Endodermal cell (in vitro differentiated cells): ENCODE measurements at regions not wholly inside any gene's neighbourhood (a gene's known extent, or its start where the extent isn't known, plus 50 kb on each side); places are given as distances from the start of the nearest gene placed in this dataset.

Experiments used
- DNase-seq: peaks from one replicate; pipeline ENCODE4 v3.0.0-alpha.2; 2017
- H3K27ac ChIP-seq: 2 replicates; pipeline ENCODE4 v1.5.1; 2013; ENCODE audit warnings: mild to moderate bottlenecking, low read depth, low read length, moderate library complexity
- H3K27me3 ChIP-seq: 2 replicates; pipeline ENCODE4 v1.6.1; 2013; ENCODE audit warnings: mild to moderate bottlenecking, low read length, moderate library complexity; ENCODE audit not compliant: insufficient read depth, control insufficient read depth, poor library complexity, severe bottlenecking
- H3K36me3 ChIP-seq: 2 replicates; pipeline ENCODE4 v1.7.0; 2013; ENCODE audit warnings: mild to moderate bottlenecking, low read length, moderate library complexity; ENCODE audit not compliant: control insufficient read depth, insufficient read depth
- H3K4me1 ChIP-seq: one replicate; pipeline ENCODE4 v1.7.0; 2013; ENCODE audit warnings: low read length; ENCODE audit not compliant: control insufficient read depth, insufficient read depth
- H3K4me3 ChIP-seq: 2 replicates; pipeline ENCODE4 v1.5.1; 2013; ENCODE audit warnings: mild to moderate bottlenecking, low read length, moderate library complexity
- H3K9ac ChIP-seq: 2 replicates; pipeline ENCODE4 v1.6.1; 2013; ENCODE audit warnings: mild to moderate bottlenecking, low read length, moderate library complexity; ENCODE audit not compliant: poor library complexity, severe bottlenecking; ENCODE audit errors: extremely low read depth
- H3K9me3 ChIP-seq: 2 replicates; pipeline ENCODE4 v1.6.1; 2013; ENCODE audit warnings: mild to moderate bottlenecking, low read length, moderate library complexity; ENCODE audit not compliant: control insufficient read depth
- H3K27ac Mint-ChIP-seq: 2 replicates; pipeline ENCODE4 v1.8.0; 2020; ENCODE audit warnings: mixed read lengths
- H3K27me3 Mint-ChIP-seq: 2 replicates; pipeline ENCODE4 v1.8.0; 2021; ENCODE audit warnings: mild to moderate bottlenecking, mixed read lengths; ENCODE audit not compliant: insufficient read depth
- H3K36me3 Mint-ChIP-seq: 2 replicates; pipeline ENCODE4 v1.8.0; 2020; ENCODE audit warnings: low read depth, mixed read lengths
- H3K4me1 Mint-ChIP-seq: 2 replicates; pipeline ENCODE4 v1.8.0; 2020; ENCODE audit warnings: mixed read lengths
- H3K4me3 Mint-ChIP-seq: 2 replicates; pipeline ENCODE4 v1.8.0; 2020; ENCODE audit warnings: mild to moderate bottlenecking, moderate library complexity, mixed read lengths
- H3K9me3 Mint-ChIP-seq: 2 replicates; pipeline ENCODE4 v1.8.0; 2020; ENCODE audit warnings: mild to moderate bottlenecking, mixed read lengths
- WGBS, 2 experiments: methylation state at CpG; one replicate each; pipeline versions ENCODE4 v1.1.5 to v1.1.7; 2013; ENCODE audit warnings: missing lambda C conversion rate in 2 of 2, mixed read lengths in 1 of 2; ENCODE audit not compliant: insufficient coverage in 1 of 2, insufficient read length in 1 of 2; 5-methylcytosine and 5-hydroxymethylcytosine counted together
- TF ChIP-seq, protein P1 (sequence below): fragments of 200-600 bp; sonication (generic); conservative IDR thresholded peaks from 2 replicates; pipeline ENCODE4 v1.5.0; 2021; ENCODE audit warnings: antibody characterized with exemption, mild to moderate bottlenecking

- no peak for DNase-seq
- no peaks in the 10 kb centered on the region for H3K36me3 Mint-ChIP-seq
- Histone ChIP-seq H3K4me3 (no peak overlapping the region), H3K9ac (no peak overlapping the region), H3K36me3 (no peaks in the 10 kb centered on the region), H3K27me3 (no peaks in the 10 kb centered on the region), H3K27ac (no peak overlapping the region), H3K4me1 (no peaks in the 10 kb centered on the region), H3K9me3 (no peaks in the 10 kb centered on the region)
- TF ChIP-seq, protein P1, sequence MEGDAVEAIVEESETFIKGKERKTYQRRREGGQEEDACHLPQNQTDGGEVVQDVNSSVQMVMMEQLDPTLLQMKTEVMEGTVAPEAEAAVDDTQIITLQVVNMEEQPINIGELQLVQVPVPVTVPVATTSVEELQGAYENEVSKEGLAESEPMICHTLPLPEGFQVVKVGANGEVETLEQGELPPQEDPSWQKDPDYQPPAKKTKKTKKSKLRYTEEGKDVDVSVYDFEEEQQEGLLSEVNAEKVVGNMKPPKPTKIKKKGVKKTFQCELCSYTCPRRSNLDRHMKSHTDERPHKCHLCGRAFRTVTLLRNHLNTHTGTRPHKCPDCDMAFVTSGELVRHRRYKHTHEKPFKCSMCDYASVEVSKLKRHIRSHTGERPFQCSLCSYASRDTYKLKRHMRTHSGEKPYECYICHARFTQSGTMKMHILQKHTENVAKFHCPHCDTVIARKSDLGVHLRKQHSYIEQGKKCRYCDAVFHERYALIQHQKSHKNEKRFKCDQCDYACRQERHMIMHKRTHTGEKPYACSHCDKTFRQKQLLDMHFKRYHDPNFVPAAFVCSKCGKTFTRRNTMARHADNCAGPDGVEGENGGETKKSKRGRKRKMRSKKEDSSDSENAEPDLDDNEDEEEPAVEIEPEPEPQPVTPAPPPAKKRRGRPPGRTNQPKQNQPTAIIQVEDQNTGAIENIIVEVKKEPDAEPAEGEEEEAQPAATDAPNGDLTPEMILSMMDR: no peak
- H3K9me3 Mint-ChIP-seq: no peaks in the 10 kb centered on the region
- WGBS, 2 experiments: 98% methylated on average over 4 of the region's 4 CpGs; no CpG with 5 or more reads in 1 of the 2 experiments
- no peaks in the 10 kb centered on the region for H3K27me3 Mint-ChIP-seq
- no peak overlapping the region for H3K27ac Mint-ChIP-seq
- no peaks in the 10 kb centered on the region for H3K4me1 Mint-ChIP-seq
- no peak overlapping the region for H3K4me3 Mint-ChIP-seq
Measured at GRCh38 chr13:85527316-85527715, 271.9 kb downstream of the SLITRK6 start.

GRCh38 chr13:85525411-85525810 is 273.8 kb downstream of the SLITRK6 start:
- no peak overlapping the region for H3K4me3 Mint-ChIP-seq
- H3K27me3 Mint-ChIP-seq: no peaks in the 10 kb centered on the region
- H3K4me1 ChIP-seq: no peaks in the 10 kb centered on the region
- no peaks in the 10 kb centered on the region for H3K36me3 Mint-ChIP-seq
- 80 to 95% methylated on average over 1 to 2 of the region's 2 CpGs for WGBS, 2 experiments
- H3K9me3 ChIP-seq: no peaks in the 10 kb centered on the region
- H3K4me3 ChIP-seq: no peak overlapping the region
- H3K36me3 ChIP-seq: no peaks in the 10 kb centered on the region
- no peak overlapping the region for H3K9ac ChIP-seq
- no peaks in the 10 kb centered on the region for H3K27me3 ChIP-seq
- H3K27ac Mint-ChIP-seq: no peak overlapping the region
- no peak overlapping the region for H3K27ac ChIP-seq
- no peak for DNase-seq
- TF ChIP-seq, protein P1: no peak
- no peaks in the 10 kb centered on the region for H3K9me3 Mint-ChIP-seq
- H3K4me1 Mint-ChIP-seq: no peaks in the 10 kb centered on the region

- no peak for DNase-seq
- Mint-ChIP-seq H3K27me3 (no peaks in the 10 kb centered on the region), H3K27ac (no peak overlapping the region), H3K9me3 (no peaks in the 10 kb centered on the region), H3K36me3 (no peaks in the 10 kb centered on the region), H3K4me1 (no peaks in the 10 kb centered on the region), H3K4me3 (no peak overlapping the region)
- no peaks in the 10 kb centered on the region for H3K9me3 ChIP-seq
- H3K27ac ChIP-seq: no peak overlapping the region
- no peaks in the 10 kb centered on the region for H3K4me1 ChIP-seq
- WGBS, 2 experiments: 84 to 100% methylated on average over 2 of the region's 2 CpGs
- H3K36me3 ChIP-seq: no peaks in the 10 kb centered on the region
- TF ChIP-seq, protein P1: no peak
- no peaks in the 10 kb centered on the region for H3K27me3 ChIP-seq
- H3K9ac ChIP-seq: no peak overlapping the region
- no peak overlapping the region for H3K4me3 ChIP-seq
Measured at GRCh38 chr13:85521657-85522056, 277.6 kb downstream of the SLITRK6 start.
